Right cardiac atrium (tissue), 5 donors: ENCODE measurements at regions not wholly inside any gene's neighbourhood (a gene's known extent, or its start where the extent isn't known, plus 50 kb on each side); places are given as distances from the start of the nearest gene placed in this dataset.
A peak's percentile ranks its signal among the peaks of the same experiment; 100 is the strongest.

Source experiments
- ATAC-seq, 2 donors: fragments of 200-7000 bp; cut with Tn5 transposase; one replicate each; pipeline versions ENCODE4 v1.8.0 to v1.9.1; 2020; ENCODE audit warnings: moderate library complexity in 2 of 2, mild to moderate bottlenecking in 1 of 2
- DNase-seq, 3 donors: peaks; one replicate each; pipeline ENCODE4 v3.0.0-alpha.2; 2020
- H3K27ac ChIP-seq: one replicate; pipeline ENCODE4 v1.5.1; 2013; ENCODE audit warnings: mild to moderate bottlenecking, low read length, control low read depth, moderate library complexity
- H3K27me3 ChIP-seq: one replicate; pipeline ENCODE4 v1.6.1; 2013; ENCODE audit not compliant: control insufficient read depth, insufficient read depth
- H3K4me1 ChIP-seq: one replicate; pipeline ENCODE4 v1.6.1; 2013; ENCODE audit warnings: low read length; ENCODE audit not compliant: control insufficient read depth, insufficient read depth
- H3K4me3 ChIP-seq: one replicate; pipeline ENCODE4 v1.5.1; 2013; ENCODE audit warnings: low read length, control low read depth
- H3K9me3 ChIP-seq: one replicate; pipeline ENCODE4 v1.6.1; 2013; ENCODE audit warnings: low read length; ENCODE audit not compliant: control insufficient read depth
- WGBS: extraction: QIAGEN DNeasy Blood & Tissue Kit; methylation state at CpG from one replicate; pipeline ENCODE4 v1.1.7; 2013; 5-methylcytosine and 5-hydroxymethylcytosine counted together
- intact Hi-C, 4 donors: fragments of 100-400 bp; cut with DNase I; formaldehyde crosslinking; loops; one replicate each; pipeline versions ENCODE4 v1.11.0 to v1.14.0; 2022 to 2023
- donor health status: healthy with polysubstance abuse.
- donor health status: DM: no; HTN: yes; CAD: no.
- donor health status: DM: no; HTN: no; CAD: no.
- donor health status: DM: no; HTN: yes; CAD: no; lungs with severe emphysema.
- donor health status: DM: yes; HTN: yes; CAD: no.

- DNase-seq (no peak), ATAC-seq (no peak)
- no peaks in the 10 kb centered on the region for H3K27me3 ChIP-seq
- no peaks in the 10 kb centered on the region for H3K9me3 ChIP-seq
- 92% methylated on average over 2 of the region's 2 CpGs for WGBS
- no peak overlapping the region for H3K27ac ChIP-seq
- H3K4me1 ChIP-seq: no peaks in the 10 kb centered on the region
- H3K4me3 ChIP-seq: no peak overlapping the region
- intact Hi-C loops: no loop called here
Observed at GRCh38 chr11:42465623-42466022, 846.2 kb upstream of the API5 start.

DNA sequence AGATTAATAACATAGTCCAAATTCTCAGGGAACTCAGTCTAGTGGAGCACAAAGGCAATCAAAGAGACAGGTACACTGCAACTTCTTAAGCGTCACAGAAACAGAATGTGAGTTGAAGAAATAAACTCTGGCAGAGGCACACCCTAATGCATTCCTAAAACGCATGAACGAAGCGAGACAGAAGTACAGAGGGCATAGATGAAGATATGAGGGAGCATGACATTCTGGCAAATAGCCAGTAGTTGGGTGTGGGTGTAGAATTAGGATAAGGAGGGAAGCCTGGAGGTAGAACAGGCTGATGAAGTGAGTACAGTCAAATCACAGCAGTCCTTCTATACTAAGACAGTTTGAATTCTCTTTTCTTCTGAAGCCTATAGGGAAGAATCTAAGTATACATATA is 838.7 kb upstream of the API5 start:
- H3K9me3 ChIP-seq: no peaks in the 10 kb centered on the region
- intact Hi-C loops: no loop called here
- WGBS: 37% methylated on average over 4 of the region's 4 CpGs

GRCh38 chr11:42482822-42483221 is 829.0 kb upstream of the API5 start:
- intact Hi-C loops: no loop called here
- Histone ChIP-seq H3K9me3 (no peaks in the 10 kb centered on the region), H3K27me3 (no peaks in the 10 kb centered on the region), H3K4me3 (no peak overlapping the region), H3K4me1 (no peaks in the 10 kb centered on the region), H3K27ac (no peak overlapping the region)
- ATAC-seq: no peak
- no peak for DNase-seq

More for the DNA sequence above, 838.7 kb upstream of the API5 start:
- no peak for DNase-seq
- Histone ChIP-seq H3K27me3 (no peaks in the 10 kb centered on the region), H3K4me3 (no peak overlapping the region), H3K27ac (no peak overlapping the region), H3K4me1 (no peaks in the 10 kb centered on the region)
- ATAC-seq: no peak

DNA sequence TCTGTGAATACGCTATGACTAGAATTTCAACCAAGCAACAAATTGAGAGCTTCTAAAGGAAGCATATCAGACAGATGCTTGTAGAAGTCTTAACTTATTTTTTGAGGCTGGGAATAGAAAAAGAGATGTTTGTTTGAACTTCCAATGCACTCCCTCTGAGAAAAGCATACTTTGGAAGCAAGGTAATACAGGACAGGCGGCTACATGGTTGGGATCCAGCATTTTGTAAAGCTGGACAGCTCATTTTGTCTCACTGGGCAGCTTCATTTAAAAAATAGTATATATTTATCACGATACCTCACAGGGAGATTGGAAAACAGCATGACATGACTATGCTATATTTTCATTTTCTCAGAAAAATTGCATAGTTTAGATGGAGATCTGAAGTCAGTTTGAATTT is 821.3 kb upstream of the API5 start:
- H3K4me3 ChIP-seq: no peak overlapping the region
- H3K27ac ChIP-seq: no peak overlapping the region
- no peaks in the 10 kb centered on the region for H3K27me3 ChIP-seq
- no peaks in the 10 kb centered on the region for H3K4me1 ChIP-seq
- no peak for ATAC-seq
- no peak for DNase-seq
- intact Hi-C loops: no loop called here
- H3K9me3 ChIP-seq: no peaks in the 10 kb centered on the region
- 75% methylated on average over 3 of the region's 3 CpGs for WGBS

DNA sequence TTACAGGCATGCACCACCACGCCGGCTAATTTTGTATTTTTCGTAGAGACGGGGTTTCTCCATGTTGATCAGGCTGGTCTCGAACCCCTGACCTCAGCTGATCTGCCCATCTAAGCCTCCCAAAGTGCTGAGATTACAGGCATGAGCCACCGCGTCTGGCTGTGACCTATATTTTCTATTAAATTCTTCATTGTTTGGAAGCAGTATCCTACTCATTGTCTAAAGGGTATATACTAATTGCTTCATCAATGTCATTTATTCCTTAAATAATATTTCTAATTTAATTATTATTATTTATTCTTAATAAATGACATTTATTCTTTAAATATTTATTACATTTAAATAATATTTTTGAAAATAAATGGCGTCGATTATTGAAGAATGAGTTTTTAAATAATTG is 817.3 kb upstream of the API5 start:
- no peak for ATAC-seq
- intact Hi-C loops: no loop called here
- DNase-seq: peak in 1 of 3 donors; percentile 28
- H3K4me1 ChIP-seq: no peaks in the 10 kb centered on the region
- H3K27me3 ChIP-seq: no peaks in the 10 kb centered on the region
- no peak overlapping the region for H3K4me3 ChIP-seq
- H3K27ac ChIP-seq: no peak overlapping the region
- no peaks in the 10 kb centered on the region for H3K9me3 ChIP-seq
- 92% methylated on average over 9 of the region's 9 CpGs for WGBS

GRCh38 chr11:42498971-42499370 is 812.8 kb upstream of the API5 start:
- Histone ChIP-seq H3K4me3 (no peak overlapping the region), H3K4me1 (no peaks in the 10 kb centered on the region), H3K27me3 (no peaks in the 10 kb centered on the region), H3K9me3 (no peaks in the 10 kb centered on the region), H3K27ac (no peak overlapping the region)
- WGBS: 68% methylated on average over 3 of the region's 3 CpGs
- ATAC-seq: no peak
- intact Hi-C loops: no loop called here
- no peak for DNase-seq

- ATAC-seq: no peak
- Histone ChIP-seq H3K4me1 (no peaks in the 10 kb centered on the region), H3K4me3 (no peak overlapping the region), H3K9me3 (no peaks in the 10 kb centered on the region), H3K27ac (no peak overlapping the region), H3K27me3 (no peaks in the 10 kb centered on the region)
- DNase-seq: no peak
- intact Hi-C loops: no loop called here
- WGBS: 23% methylated on average over 1 of the region's 1 CpG
Observed at GRCh38 chr11:42502151-42502550, 809.6 kb upstream of the API5 start.

- Histone ChIP-seq H3K4me1 (no peaks in the 10 kb centered on the region), H3K27ac (no peak overlapping the region), H3K27me3 (peaks cover 2% of the 10 kb centered on the region), H3K9me3 (no peaks in the 10 kb centered on the region), H3K4me3 (no peak overlapping the region)
- DNase-seq (no peak), ATAC-seq (no peak)
- 54% methylated on average over 4 of the region's 4 CpGs for WGBS
- intact Hi-C loops: loop anchor here in 1 of 4 donors (5.0 kb wide), 1 partner anchor 1060 kb away; no protein-coding TSS in a partner anchor
Observed at GRCh38 chr11:42521994-42522393, 789.8 kb upstream of the API5 start.

DNA sequence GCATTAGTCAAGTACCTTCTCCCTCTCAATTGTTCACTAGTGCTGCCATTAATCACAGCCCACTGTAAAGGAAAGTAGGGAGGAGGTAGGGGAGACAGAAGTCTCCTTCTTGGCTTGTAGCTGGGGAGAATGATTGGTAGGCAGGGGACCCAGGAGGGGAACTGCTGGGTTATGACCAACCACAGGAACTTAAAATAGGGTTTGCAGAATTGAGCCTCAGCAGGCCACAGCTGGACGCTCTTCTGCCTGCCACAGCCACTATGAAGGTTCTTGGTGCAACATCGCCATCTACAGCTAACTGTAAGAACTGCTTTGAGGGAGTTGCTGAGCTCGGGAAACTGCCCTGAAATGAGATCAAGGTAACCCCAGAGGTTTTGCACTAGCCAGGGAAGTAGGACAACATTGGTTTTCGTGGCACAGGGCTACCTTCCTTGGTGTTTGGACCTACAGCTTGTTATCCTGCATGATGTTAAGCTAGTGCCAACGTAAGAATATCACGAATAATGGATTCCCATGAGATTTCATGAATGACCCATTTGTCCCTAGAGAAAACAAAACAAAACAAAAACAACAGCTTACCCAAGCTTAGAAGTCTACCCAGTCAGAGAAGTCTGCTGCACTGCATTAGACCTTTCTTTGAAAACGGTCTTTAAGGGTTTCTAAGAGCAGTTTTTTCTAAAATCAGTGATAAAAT is 787.1 kb upstream of the API5 start:
- peak; percentile 74 to 77 for ATAC-seq
- no peak overlapping the region for H3K27ac ChIP-seq
- WGBS: 6% methylated on average over 7 of the region's 7 CpGs
- DNase-seq: peak; percentile 13 to 43 (median 21)
- intact Hi-C loops: loop anchor here in 1 of 4 donors (5.0 kb wide), 1 partner anchor 1062 kb away; no protein-coding TSS in a partner anchor
- no peaks in the 10 kb centered on the region for H3K4me1 ChIP-seq
- peaks cover 2% of the 10 kb centered on the region for H3K27me3 ChIP-seq
- no peaks in the 10 kb centered on the region for H3K9me3 ChIP-seq
- no peak overlapping the region for H3K4me3 ChIP-seq

DNA sequence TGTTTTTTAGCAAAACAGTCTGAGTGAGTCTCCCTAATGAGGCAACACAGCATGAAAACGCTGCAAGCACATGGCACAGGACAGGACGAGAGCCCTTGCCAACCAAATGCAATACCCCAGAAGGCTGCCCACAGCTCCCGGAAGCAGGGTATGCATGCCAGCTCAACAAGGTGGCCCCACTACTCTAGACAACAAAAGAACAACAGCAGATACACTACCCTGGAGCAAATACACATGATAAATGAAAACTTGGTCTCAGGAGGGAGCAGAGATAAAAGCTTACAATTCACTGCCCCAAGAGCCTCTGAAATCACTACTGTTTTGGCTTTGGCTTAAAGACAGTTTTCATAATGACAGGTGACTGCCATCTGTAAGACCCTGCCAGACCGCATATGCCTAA is 785.4 kb upstream of the API5 start:
- no peaks in the 10 kb centered on the region for H3K9me3 ChIP-seq
- no peak for DNase-seq
- ATAC-seq: no peak
- H3K4me1 ChIP-seq: no peaks in the 10 kb centered on the region
- intact Hi-C loops: no loop called here
- WGBS: 55% methylated on average over 4 of the region's 4 CpGs
- H3K4me3 ChIP-seq: no peak overlapping the region
- H3K27me3 ChIP-seq: peaks cover 2% of the 10 kb centered on the region
- H3K27ac ChIP-seq: no peak overlapping the region

DNA sequence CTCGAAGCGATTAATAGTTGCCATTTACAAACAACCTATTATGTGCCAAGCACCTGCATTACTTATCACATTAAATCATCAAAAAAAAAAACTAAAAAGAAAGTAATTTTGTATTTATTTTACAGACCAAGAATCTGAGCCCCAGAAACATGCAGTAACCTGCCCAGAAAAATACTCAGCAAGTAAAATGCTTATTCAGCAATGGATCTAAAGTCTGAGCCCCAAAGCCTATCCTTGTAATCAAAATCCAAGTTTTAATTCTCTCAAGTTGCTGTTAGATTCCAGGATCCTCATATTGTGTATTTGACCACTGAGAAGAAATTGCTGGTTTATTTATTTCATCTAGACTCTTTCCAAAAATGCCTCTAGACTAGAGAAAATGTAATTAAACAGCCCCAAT is 783.3 kb upstream of the API5 start:
- intact Hi-C loops: no loop called here

DNA sequence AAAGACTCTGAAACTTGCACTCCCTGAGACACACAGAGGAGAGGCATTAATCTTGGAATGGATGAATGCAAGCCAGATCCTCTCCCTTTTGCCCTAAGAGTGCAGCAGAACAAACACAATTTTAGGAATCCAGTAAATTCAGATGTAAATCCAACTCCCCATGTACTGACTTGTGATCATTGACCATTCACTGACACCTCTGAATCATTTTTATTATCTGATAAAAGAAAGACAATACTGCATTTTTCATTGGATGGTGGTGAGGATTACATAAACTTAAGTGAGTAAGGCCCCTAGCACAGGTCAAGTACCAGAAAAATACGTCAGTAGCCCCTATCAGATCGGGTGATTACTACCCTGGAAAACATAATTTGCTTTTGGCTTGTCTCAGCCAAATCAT is 782.9 kb upstream of the API5 start:
- DNase-seq (no peak), ATAC-seq (no peak)
- intact Hi-C loops: no loop called here
- Histone ChIP-seq H3K27ac (no peak overlapping the region), H3K9me3 (no peaks in the 10 kb centered on the region), H3K27me3 (peaks cover 2% of the 10 kb centered on the region), H3K4me3 (no peak overlapping the region), H3K4me1 (no peaks in the 10 kb centered on the region)
- WGBS: 57% methylated on average over 2 of the region's 2 CpGs

More for the DNA sequence above, 783.3 kb upstream of the API5 start:
- Histone ChIP-seq H3K27ac (no peak overlapping the region), H3K4me3 (no peak overlapping the region), H3K27me3 (peaks cover 2% of the 10 kb centered on the region), H3K4me1 (no peaks in the 10 kb centered on the region), H3K9me3 (no peaks in the 10 kb centered on the region)
- ATAC-seq: no peak
- DNase-seq: no peak
- WGBS: 94% methylated on average over 2 of the region's 2 CpGs
